ENCODE measurements at regions not wholly inside any gene's neighbourhood (a gene's known extent, or its start where the extent isn't known, plus 50 kb on each side); places are given as distances from the start of the nearest gene placed in this dataset.

- no peaks in the 10 kb centered on the region for H3K9me3 ChIP-seq (replicated peaks)
- no peak overlapping the region for H3K4me3 ChIP-seq
- H3K36me3 ChIP-seq = no peaks in the 10 kb centered on the region
- no peak for DNase-seq (ENCODE audit: low read depth in 1 of 2, low spot score in 2 of 2)
- no peaks in the 10 kb centered on the region for H3K27me3 ChIP-seq (replicated peaks)
- no peak overlapping the region for H3K27ac ChIP-seq
- H3K4me1 ChIP-seq (replicated peaks) = no peaks in the 10 kb centered on the region
Measured at GRCh38 chr2:106041150-106041549, 153.0 kb downstream of the UXS1 start.

- Histone ChIP-seq H3K36me3 (no peaks in the 10 kb centered on the region), H3K4me1 (replicated peaks) (no peaks in the 10 kb centered on the region), H3K9me3 (replicated peaks) (no peaks in the 10 kb centered on the region), H3K27ac (no peak overlapping the region), H3K4me3 (no peak overlapping the region), H3K27me3 (replicated peaks) (no peaks in the 10 kb centered on the region)
- no peak for DNase-seq (ENCODE audit: low read depth in 1 of 2, low spot score in 2 of 2)
Measured at GRCh38 chr2:106039634-106040315, 154.3 kb downstream of the UXS1 start.

DNA sequence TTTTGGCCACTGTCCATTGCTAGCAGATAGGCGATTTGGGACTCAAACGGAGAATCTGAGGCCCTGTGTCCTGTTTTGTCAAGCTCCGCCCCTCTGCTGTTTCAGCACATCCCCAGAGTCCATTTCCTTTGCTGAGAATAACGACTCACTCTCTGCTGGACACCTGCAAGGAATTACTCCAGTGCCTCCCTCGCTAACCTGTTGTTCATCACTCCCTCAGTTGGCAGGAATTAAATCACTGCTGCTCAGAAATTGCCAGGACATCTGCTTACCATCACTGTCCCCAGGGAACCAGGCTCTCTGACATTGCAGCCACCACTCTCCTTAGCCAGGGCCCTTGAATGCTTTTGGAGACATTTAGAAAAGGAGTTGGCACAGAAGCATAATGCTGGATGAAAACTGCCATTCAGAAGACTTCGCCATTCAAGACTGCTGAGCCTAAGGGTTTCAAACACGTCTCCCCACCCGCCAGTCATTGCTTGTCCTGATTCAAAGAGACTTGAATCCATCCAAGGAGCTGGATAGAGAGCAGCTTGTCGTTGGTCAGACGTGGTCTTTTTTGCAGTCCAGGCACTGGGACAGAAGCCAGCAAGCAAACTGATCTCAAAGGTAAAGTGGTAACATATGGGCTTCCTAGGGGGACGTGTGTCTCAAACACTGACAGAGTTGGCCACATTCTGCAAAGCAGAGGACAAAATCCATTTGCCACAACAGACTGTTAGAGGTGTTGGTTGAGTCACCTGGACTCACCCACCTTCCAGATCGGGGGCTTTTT, 155.3 kb downstream of the UXS1 start:
- no peaks in the 10 kb centered on the region for H3K36me3 ChIP-seq
- no peaks in the 10 kb centered on the region for H3K4me1 ChIP-seq (replicated peaks)
- no peak for DNase-seq (ENCODE audit: low read depth in 1 of 2, low spot score in 2 of 2)
- no peaks in the 10 kb centered on the region for H3K27me3 ChIP-seq (replicated peaks)
- no peak overlapping the region for H3K4me3 ChIP-seq
- H3K9me3 ChIP-seq (replicated peaks) = no peaks in the 10 kb centered on the region
- H3K27ac ChIP-seq = no peak overlapping the region

- Histone ChIP-seq H3K9me3 (replicated peaks) (no peaks in the 10 kb centered on the region), H3K36me3 (no peaks in the 10 kb centered on the region), H3K4me1 (replicated peaks) (no peaks in the 10 kb centered on the region), H3K27me3 (replicated peaks) (no peaks in the 10 kb centered on the region), H3K27ac (no peak overlapping the region), H3K4me3 (no peak overlapping the region)
- DNase-seq (ENCODE audit: low read depth in 1 of 2, low spot score in 2 of 2) = no peak
Measured at GRCh38 chr2:106037932-106038331, 156.2 kb downstream of the UXS1 start.

GRCh38 chr2:106037262-106037661, 156.8 kb downstream of the UXS1 start:
- Histone ChIP-seq H3K27ac (no peak overlapping the region), H3K36me3 (no peaks in the 10 kb centered on the region), H3K4me3 (no peak overlapping the region), H3K9me3 (replicated peaks) (no peaks in the 10 kb centered on the region), H3K27me3 (replicated peaks) (no peaks in the 10 kb centered on the region), H3K4me1 (replicated peaks) (no peaks in the 10 kb centered on the region)
- DNase-seq (ENCODE audit: low read depth in 1 of 2, low spot score in 2 of 2) = no peak

DNA sequence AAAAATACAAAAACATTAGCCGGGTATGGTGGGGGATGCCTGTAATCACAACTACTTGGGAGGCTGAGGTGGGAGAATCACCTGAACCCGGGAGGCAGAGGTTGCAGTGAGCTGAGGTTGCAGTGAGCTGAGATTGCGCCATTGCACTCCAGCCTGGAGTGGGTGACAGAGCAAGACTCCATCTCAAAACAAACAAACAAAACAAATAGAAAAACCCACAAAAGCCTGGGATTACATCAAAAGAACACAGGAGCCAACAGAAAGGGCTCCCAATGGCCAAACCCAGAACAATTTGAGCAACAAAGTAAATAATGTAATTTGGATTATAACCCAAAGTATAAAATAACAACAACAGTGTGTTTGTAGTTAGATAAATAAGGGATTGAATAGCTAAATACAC, 159.8 kb downstream of the UXS1 start:
- no peak overlapping the region for H3K27ac ChIP-seq
- H3K4me3 ChIP-seq = no peak overlapping the region
- no peaks in the 10 kb centered on the region for H3K27me3 ChIP-seq (replicated peaks)
- no peaks in the 10 kb centered on the region for H3K36me3 ChIP-seq
- no peaks in the 10 kb centered on the region for H3K9me3 ChIP-seq (replicated peaks)
- DNase-seq (ENCODE audit: low read depth in 1 of 2, low spot score in 2 of 2) = no peak
- peaks cover 7% of the 10 kb centered on the region for H3K4me1 ChIP-seq (replicated peaks)

DNA sequence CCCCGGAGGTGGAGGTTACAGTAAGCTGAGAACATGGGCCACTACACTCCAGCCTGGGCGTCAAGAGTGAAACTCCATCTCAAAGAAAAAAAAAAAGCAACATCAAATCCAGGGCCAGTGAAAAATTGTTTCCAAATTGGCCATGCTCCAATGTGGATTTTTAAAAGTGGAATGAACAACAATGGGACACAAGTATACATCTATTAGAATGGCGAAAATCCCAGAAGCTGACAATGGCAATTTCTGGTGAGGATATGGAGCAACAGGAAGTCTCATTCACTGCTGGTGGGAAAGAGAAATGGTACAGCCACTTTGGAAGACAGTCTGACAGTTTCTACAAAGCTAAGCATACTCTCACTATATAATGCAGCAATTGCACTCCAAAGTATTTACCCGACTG, 161.4 kb downstream of the UXS1 start:
- no peaks in the 10 kb centered on the region for H3K27me3 ChIP-seq (replicated peaks)
- no peak overlapping the region for H3K27ac ChIP-seq
- H3K9me3 ChIP-seq (replicated peaks) = no peaks in the 10 kb centered on the region
- no peaks in the 10 kb centered on the region for H3K36me3 ChIP-seq
- no peak overlapping the region for H3K4me3 ChIP-seq
- peaks cover 7% of the 10 kb centered on the region for H3K4me1 ChIP-seq (replicated peaks)
- DNase-seq (ENCODE audit: low read depth in 1 of 2, low spot score in 2 of 2) = no peak

- no peaks in the 10 kb centered on the region for H3K36me3 ChIP-seq
- H3K4me1 ChIP-seq (replicated peaks) = peaks cover 7% of the 10 kb centered on the region
- H3K4me3 ChIP-seq = no peak overlapping the region
- no peaks in the 10 kb centered on the region; the same call in 1 of the 2 replicates for H3K9me3 ChIP-seq (replicated peaks)
- no peak overlapping the region for H3K27ac ChIP-seq
- H3K27me3 ChIP-seq (replicated peaks) = no peaks in the 10 kb centered on the region
- peak in 1 of 2 experiments; percentile 46 for DNase-seq (ENCODE audit: low read depth in 1 of 2, low spot score in 2 of 2)
Measured at GRCh38 chr2:106030287-106031268, 163.5 kb downstream of the UXS1 start.

DNA sequence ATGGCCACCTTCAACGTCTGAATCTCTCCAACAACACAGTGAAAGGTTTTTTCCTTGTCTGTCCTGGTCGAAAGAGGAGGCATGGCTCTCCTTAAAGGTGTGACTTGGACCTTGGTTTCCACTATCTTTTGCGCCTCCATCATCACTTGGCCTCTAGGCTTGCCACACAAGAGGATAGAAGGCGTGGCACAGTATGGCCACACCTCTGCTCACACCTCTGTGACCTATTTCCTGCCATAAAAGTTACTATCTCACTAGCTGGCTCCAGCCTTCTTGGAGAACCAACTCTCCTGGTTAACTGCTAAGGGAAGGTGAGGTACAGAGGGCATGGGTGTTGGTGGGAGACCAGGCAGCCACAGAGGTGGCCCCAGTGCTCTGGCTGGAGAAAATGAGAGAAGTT, 165.9 kb downstream of the UXS1 start:
- no peaks in the 10 kb centered on the region; the same call in 1 of the 2 replicates for H3K9me3 ChIP-seq (replicated peaks)

GRCh38 chr2:106026271-106027190, 167.6 kb downstream of the UXS1 start:
- Histone ChIP-seq H3K27me3 (replicated peaks) (no peaks in the 10 kb centered on the region), H3K4me1 (replicated peaks) (peaks cover 7% of the 10 kb centered on the region), H3K27ac (no peak overlapping the region), H3K4me3 (no peak overlapping the region), H3K36me3 (no peaks in the 10 kb centered on the region), H3K9me3 (replicated peaks) (no peaks in the 10 kb centered on the region; the same call in 1 of the 2 replicates)
- DNase-seq (ENCODE audit: low read depth in 1 of 2, low spot score in 2 of 2) = no peak

More for the DNA sequence above, 165.9 kb downstream of the UXS1 start:
- Histone ChIP-seq H3K4me3 (no peak overlapping the region), H3K4me1 (replicated peaks) (peaks cover 7% of the 10 kb centered on the region), H3K27ac (no peak overlapping the region), H3K36me3 (no peaks in the 10 kb centered on the region), H3K27me3 (replicated peaks) (no peaks in the 10 kb centered on the region)
- no peak for DNase-seq (ENCODE audit: low read depth in 1 of 2, low spot score in 2 of 2)

DNA sequence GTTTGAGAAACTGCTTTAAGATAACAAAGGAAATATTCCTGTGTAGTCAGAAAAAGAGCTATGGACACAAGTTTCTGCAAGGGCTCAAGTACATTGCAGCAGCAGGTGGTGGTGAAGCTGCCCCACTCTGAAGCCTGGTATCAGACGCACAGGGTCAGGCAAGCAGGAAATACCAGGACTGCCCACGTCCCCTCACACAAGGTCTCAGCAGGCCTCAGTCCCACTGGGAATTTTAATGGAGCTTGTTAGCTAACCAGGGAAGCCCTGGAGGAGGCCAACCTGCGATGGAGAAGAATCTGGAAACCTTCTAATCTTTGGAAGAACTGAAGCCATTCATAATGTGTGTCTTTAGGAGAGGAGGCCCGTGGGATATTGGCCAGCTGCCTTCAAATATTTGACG, 168.3 kb downstream of the UXS1 start:
- Histone ChIP-seq H3K9me3 (replicated peaks) (no peaks in the 10 kb centered on the region; the same call in 1 of the 2 replicates), H3K36me3 (no peaks in the 10 kb centered on the region), H3K4me3 (no peak overlapping the region), H3K4me1 (replicated peaks) (peaks cover 5% of the 10 kb centered on the region), H3K27me3 (replicated peaks) (no peaks in the 10 kb centered on the region), H3K27ac (no peak overlapping the region)
- no peak for DNase-seq (ENCODE audit: low read depth in 1 of 2, low spot score in 2 of 2)

GRCh38 chr2:106021662-106022028, 172.5 kb downstream of the UXS1 start:
- no peaks in the 10 kb centered on the region for H3K36me3 ChIP-seq
- H3K27me3 ChIP-seq (replicated peaks) = no peaks in the 10 kb centered on the region
- DNase-seq (ENCODE audit: low read depth in 1 of 2, low spot score in 2 of 2) = no peak
- no peak overlapping the region for H3K27ac ChIP-seq
- no peaks in the 10 kb centered on the region for H3K4me1 ChIP-seq (replicated peaks)
- no peaks in the 10 kb centered on the region; the same call in 1 of the 2 replicates for H3K9me3 ChIP-seq (replicated peaks)
- H3K4me3 ChIP-seq = no peak overlapping the region
